Hematopoietic multipotent progenitor cell treated with erythropoietin and hydrocortisone succinate and interleukin-3 and kit ligand, for 6 days (in vitro differentiated cells): ENCODE measurements at regions not wholly inside any gene's neighbourhood (a gene's known extent, or its start where the extent isn't known, plus 50 kb on each side); places are given as distances from the start of the nearest gene placed in this dataset.

Source experiments
- DNase-seq: peaks from one replicate; pipeline ENCODE4 v3.0.0-alpha.2; 2015

GRCh38 chr1:112231331-112231730 is 164.7 kb upstream of the CTTNBP2NL start:
- no peak for DNase-seq

GRCh38 chr1:112232848-112233247 is 163.2 kb upstream of the CTTNBP2NL start:
- no peak for DNase-seq

GRCh38 chr1:112234710-112235109 is 161.3 kb upstream of the CTTNBP2NL start:
- no peak for DNase-seq

DNA sequence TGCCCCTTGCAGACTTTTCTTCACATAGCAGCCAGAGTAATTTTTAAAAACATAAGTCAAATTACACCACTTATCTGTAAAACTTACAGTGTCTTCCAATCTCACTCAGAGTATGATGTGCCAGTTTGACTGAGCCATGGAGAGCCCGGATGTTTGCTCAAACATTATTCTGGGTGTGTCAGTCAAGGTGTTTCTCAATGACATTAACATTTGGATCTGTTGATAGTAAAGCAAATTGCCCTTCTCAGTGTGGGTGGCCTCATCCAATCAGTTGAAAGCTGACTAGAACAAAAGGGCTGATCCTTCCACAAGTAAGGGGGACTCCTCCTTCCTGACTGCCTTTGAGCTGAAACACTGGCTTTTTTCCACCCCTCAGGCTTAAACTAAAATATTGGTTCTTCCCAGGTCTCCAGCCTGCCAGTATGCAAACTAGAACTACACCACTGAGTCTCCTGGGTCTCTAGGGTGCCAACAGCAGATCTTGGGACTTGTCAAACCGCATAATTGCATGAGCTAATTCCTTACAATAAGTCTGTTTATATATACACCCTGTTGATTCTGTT is 157.9 kb upstream of the CTTNBP2NL start:
- no peak for DNase-seq

DNA sequence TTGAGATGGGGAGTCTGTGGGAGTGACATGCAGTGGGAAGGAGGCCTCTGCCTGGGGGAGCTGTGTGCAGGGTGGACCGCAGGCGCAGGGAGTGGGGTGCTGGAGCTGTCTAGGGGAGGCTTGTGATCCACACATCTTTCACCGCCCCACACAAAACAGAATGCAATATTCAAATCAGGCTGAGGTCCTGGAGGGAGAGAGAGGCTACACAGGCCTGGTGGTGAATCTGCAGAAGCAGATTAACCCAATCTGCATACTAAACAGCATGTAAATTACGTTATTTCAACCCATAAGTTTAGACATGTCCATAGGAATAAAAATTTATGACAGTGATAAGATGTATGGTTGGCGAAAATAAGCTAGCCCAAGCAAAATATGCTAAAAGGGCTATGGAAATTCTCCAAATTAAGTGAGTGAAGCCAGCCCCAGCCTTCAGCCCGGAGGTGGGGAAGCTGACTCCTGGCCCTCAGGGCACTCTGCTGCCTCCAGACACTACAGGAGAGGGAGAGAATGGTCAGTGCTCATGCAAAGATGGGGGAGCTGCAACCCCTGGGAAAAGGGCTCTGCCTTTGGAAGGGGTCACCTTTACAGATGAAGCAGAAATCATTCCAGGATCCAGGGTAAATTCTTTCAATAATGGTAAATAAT is 156.2 kb upstream of the CTTNBP2NL start:
- DNase-seq = no peak

DNA sequence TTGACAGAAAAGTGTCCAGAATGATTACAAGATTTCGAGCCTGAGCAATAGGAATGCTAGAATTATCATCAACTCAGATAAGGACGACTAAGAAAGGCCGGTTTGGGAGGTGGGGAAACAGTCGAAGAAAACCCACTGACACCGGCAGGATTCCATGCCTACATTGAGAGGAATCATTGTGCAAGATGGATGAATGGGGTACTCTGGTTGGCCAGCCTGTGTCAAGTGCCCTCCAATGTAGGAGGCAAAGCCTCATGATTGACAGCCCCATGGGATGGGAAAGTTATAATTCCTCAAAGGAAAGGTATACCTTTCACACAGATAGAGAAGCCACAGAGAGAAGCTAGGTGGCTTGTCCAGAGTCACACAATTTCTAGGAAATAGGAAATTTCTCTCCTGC is 153.5 kb upstream of the CTTNBP2NL start:
- DNase-seq = no peak

GRCh38 chr1:112244131-112244530 is 151.9 kb upstream of the CTTNBP2NL start:
- DNase-seq = no peak

- no peak for DNase-seq
Measured at GRCh38 chr1:112245114-112245513, 150.9 kb upstream of the CTTNBP2NL start.

GRCh38 chr1:112247036-112247597 is 148.9 kb upstream of the CTTNBP2NL start:
- no peak for DNase-seq

GRCh38 chr1:112247961-112248360 is 148.1 kb upstream of the CTTNBP2NL start:
- DNase-seq = no peak

DNA sequence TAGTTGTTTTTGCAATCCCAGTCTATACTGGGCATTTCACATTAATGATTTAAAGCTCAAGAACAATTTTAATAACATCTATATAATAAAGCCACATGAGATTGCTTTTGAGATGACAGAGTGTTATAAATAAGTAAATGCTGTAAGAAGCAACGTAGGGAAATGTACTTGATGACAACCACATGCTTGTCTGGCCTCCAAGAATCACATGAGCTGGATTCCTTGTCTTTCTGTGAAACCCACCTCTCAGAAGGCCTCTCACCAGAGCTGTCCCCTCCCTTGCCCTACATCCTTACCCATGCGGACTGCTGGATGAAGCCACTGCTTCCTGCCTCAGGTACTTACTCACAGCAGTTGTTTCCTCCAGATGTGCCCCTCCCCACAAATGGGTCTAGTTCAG is 145.1 kb upstream of the CTTNBP2NL start:
- DNase-seq = no peak

DNA sequence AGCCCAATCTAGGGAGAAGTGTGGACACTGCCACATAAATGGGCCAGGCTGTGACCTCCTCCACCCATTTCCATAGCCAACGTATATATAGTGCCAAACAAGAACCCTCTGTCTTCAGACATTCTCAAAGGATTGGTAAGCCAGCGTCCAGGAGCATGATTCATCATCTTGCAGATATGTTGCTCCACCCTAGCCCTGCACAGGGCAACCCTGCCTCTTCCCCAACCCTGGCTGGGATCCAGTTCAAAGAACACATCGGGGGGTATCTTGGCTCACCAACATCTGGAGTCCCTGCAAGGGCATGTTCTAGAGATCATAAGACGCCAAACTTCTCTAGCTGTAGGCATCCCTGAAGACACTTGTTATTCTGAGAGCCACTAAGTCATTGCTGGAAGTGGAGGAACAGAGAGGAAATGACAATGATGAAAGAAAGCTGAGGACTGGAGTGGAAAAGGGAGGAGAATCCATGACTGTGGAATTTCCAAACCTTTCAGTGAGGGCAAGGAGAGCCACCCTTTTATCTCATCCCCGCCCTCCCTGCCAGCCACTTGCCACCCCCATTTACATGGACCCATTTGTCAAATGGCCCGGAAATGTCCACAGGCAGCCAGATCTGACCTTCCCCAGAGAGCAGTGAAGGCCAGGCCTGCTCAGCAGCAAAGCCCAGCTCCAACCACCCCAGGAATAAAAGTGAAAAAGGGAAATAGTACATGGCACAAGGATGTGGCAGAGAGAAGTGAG is 144.1 kb upstream of the CTTNBP2NL start:
- DNase-seq = no peak

GRCh38 chr1:112253366-112253765 is 142.6 kb upstream of the CTTNBP2NL start:
- DNase-seq = no peak

GRCh38 chr1:112255080-112255479 is 140.9 kb upstream of the CTTNBP2NL start:
- no peak for DNase-seq

- no peak for DNase-seq
Measured at GRCh38 chr1:112256411-112256810, 139.6 kb upstream of the CTTNBP2NL start.

DNA sequence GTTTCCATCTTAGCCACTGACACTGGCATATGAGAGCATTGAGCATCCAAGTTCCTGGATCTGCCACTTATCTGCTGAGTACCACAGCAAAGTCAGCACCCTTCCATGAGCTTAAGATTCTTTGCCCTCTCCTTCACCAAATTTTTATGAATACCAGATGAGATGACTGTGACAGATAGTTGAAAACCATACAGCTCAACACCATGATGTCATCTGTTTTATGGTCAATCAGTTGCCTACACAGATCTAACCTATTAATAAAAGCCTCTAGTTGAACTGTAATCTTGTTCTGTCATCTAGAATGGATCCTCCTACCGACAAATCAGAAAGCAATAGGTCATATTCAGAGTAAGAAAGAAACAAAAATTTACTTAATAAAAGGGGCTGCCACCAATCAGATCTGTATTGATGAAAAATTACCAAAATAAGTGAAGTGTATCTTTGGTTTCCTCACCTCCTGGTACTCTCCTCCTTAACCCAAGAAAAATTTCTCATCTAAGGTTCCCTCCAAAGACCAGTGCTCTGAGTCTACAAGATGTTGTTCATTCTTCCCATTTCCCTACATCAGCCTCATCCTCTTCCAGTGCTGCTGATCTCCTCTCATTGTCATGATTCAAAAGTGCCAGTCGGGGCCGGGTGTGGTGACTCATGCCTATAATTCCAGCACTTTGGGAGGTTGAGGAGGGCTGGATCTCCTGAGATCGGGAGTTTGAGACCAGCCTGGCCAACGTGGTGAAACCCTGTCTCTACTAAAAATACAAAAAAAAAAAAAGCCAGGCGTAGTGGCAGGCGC is 138.8 kb upstream of the CTTNBP2NL start:
- no peak for DNase-seq

GRCh38 chr1:112260699-112261098 is 135.3 kb upstream of the CTTNBP2NL start:
- DNase-seq = no peak

- no peak for DNase-seq
Measured at GRCh38 chr1:112262316-112262715, 133.7 kb upstream of the CTTNBP2NL start.

DNA sequence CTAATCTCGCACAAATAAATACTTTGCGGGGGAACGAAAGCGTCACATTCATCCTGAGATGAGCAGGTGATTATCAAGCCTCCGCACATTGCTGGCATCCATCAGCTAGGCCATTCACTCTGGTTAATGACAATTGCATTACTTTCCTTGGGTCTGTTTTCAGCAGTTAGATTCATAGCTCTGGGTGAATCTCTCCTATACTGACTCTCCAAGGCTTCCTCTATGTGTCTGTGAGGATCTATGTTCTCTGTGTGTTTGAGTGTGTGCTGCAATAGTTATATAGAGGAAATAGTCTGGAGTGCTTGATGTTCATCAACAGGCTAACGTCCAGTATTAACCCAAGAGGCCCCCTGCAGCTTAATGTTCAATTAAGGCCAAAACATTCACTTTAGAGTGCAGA is 133.0 kb upstream of the CTTNBP2NL start:
- no peak for DNase-seq

- peak; percentile 2 for DNase-seq
Measured at GRCh38 chr1:112263453-112263852, 132.6 kb upstream of the CTTNBP2NL start.

DNA sequence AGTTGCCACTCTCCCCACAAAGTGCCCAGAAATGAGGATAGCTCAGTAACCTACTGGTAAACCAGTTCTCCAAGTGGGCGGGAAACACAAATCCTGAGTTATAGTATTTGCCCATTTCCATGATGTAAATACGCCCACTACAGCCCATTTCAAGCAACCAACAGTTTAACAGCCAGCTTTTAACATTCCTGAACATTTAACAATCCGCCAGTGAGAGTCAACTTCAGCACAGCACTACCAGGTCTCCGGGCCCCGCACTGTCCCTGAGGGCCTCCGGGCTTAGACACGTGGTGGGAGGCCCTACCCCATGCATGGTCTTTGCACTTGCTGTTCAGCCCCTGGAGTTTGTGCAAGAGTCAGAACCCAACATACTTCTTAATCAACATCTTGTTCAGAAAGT is 132.0 kb upstream of the CTTNBP2NL start:
- no peak for DNase-seq

DNA sequence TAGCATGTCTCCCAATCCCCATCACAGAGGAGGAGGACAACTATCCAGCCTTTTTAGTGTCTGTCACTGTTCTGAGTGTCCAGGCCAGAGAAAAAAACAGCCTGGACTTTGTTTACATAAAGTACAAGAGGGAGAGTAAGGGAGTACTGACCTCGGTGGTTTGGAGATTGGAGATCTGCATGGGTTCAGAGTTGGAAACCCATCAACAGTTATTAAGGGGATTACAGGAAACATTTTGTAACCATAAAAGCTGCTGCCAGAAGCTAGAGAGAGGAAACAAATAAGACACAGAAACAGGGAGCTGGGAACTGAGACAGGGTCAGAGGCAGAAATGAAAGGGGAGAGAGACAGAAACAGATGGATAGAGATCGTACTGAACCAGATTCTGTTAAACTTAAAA is 131.5 kb upstream of the CTTNBP2NL start:
- no peak for DNase-seq

DNA sequence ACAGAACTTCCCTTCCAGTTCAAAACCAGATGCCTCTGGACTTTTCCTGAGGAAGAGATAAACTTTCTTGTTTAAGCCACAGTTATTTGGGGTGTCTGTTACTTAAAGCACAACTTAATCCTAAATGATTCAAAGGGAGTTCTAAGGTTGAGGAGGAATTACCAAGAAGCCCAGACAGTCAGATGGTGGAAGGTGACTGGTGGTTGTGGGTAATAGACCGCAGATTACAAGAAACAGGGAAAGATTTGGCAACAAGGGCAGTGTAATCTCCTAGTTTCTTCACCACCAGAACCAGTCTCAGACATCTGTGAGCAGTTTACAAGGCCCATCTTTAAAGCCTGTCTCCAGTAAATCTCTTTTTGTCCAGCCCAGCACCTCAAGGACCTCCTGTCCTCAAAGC is 130.1 kb upstream of the CTTNBP2NL start:
- DNase-seq = no peak
